SH-SY5Y (cell line): ENCODE measurements at regions not wholly inside any gene's neighbourhood (a gene's known extent, or its start where the extent isn't known, plus 50 kb on each side); places are given as distances from the start of the nearest gene placed in this dataset.

ENCODE experiments used
- GATA2 ChIP-seq: IDR thresholded peaks from 2 replicates; pipeline ENCODE4 v1.6.1; 2011; ENCODE audit warnings: mild to moderate bottlenecking, low read depth, low read length
- GATA3 ChIP-seq: IDR thresholded peaks from 2 replicates; pipeline ENCODE4 v1.6.1; 2011; ENCODE audit warnings: low read depth, mild to moderate bottlenecking, low read length, moderate library complexity

DNA sequence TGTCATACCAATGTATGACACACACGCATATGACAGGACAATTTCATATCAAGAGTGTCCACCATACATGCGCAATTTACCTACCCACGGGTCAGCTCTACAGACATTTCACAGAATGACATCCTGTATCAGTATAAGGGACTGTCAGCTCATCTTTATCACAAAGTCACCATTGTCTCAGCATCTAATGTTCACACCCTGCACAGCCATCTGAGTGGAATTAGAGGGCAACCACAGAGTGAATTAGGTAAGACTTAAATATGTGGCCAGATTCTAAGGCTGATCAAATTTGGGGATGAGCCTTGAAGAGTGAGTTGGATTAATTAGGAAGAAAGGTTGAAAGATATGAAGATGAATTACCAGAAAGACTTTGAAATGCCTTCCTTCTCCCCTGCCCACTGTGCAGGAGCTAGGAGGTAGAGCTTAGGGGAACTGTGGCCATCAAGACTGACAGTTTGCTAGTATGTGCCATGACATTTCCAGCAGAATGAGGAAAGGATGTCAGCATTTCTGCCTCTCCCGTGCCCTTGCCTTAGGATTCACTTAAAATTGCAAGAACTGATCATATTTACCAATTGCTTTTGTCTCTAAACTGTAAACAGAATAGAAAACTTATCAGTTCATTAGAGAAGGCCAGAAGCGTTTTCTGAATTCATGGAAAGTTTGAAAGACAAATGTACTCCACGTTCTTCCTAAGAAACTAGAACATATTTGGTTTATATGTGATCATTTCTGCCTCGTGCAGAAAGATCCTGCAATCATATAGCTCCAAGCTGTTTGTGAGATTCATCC lies 121.1 kb downstream of the DDX1 start:
- TF ChIP-seq GATA2: no peak
- TF ChIP-seq GATA3: no peak
